ENCODE measurements at regions not wholly inside any gene's neighbourhood (a gene's known extent, or its start where the extent isn't known, plus 50 kb on each side); places are given as distances from the start of the nearest gene placed in this dataset.

DNA sequence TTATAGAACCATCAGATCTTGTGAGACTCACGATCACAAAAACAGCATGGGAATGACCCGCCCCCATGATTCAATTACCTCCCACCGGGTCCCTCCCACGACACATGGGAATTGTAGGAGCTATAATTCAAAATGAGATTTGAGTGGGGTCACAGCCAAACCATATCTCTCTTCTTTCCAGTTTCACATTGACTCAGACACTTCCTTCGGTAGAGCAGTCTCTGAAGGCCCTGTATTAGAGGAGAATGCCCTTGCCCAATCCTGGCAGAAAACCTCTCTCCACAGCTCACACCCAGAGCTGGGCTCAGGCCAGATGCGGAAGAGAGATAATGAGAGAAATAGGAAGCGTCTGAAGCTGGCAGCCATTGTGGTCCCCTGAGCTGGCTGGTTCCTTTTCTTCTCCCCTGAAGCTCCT is 72.4 kb upstream of the CLDN10 start:
- peaks cover 22% of the 10 kb centered on the region for H3K4me1 ChIP-seq (ENCODE audit: control insufficient read depth, extremely low read depth, insufficient read depth, low read length)
- H3K9me3 ChIP-seq (replicated peaks; ENCODE audit: control insufficient read depth, insufficient read depth, low read length), result no peaks in the 10 kb centered on the region
- no peaks in the 10 kb centered on the region for H3K9me1 ChIP-seq (replicated peaks; ENCODE audit: control insufficient read depth, extremely low read depth, insufficient read depth, low read length)
- no TSS peak for BruUV-seq (replicated peaks)
- peak; percentile 81 for TF ChIP-seq GATA2 (IDR thresholded peaks at IDR 0.05; ENCODE audit: insufficient read depth, insufficient read length, low read depth, low read length)
- TF ChIP-seq, protein P1, sequence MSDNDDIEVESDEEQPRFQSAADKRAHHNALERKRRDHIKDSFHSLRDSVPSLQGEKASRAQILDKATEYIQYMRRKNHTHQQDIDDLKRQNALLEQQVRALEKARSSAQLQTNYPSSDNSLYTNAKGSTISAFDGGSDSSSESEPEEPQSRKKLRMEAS (IDR thresholded peaks at IDR 0.05; ENCODE audit: insufficient read depth, insufficient read length), result no peak
- no peak for TF ChIP-seq MYC (IDR thresholded peaks at IDR 0.05; ENCODE audit: low read depth, low read length)
- CTCF ChIA-PET, result interaction anchor here (0.7 to 7.5 kb wide), 11 partner anchors 11 to 354 kb away, joined by 3 to 46 read pairs (median 3); no protein-coding TSS in a partner anchor
- peak; percentile 65 for DNase-seq (ENCODE audit: low read depth, low spot score)
- no peaks in the 10 kb centered on the region for H3K36me3 ChIP-seq (ENCODE audit: control insufficient read depth in 2 of 2, extremely low read depth in 1 of 2, insufficient read depth in 2 of 2, low read length in 2 of 2)
- H3K27ac ChIP-seq (ENCODE audit: insufficient read depth, low read depth, low read length), result no peak overlapping the region
- no peaks in the 10 kb centered on the region for H4K20me1 ChIP-seq (replicated peaks; ENCODE audit: control insufficient read depth, extremely low read depth, insufficient read depth, low read length)
- POLR2A ChIA-PET, result no interaction called here
- peak overlapping the region; percentile 44 for H2AFZ ChIP-seq (ENCODE audit: low read depth, low read length)
- peak; percentile 79 for FAIRE-seq
- H3K4me3 ChIP-seq (replicated peaks in 1 of 3; ENCODE audit: insufficient read depth in 1 of 3, low read depth in 1 of 3, low read length in 3 of 3), result no peak overlapping the region
- H3K27me3 ChIP-seq (ENCODE audit: control insufficient read depth in 2 of 2, insufficient read depth in 2 of 2, low read length in 2 of 2), result no peaks in the 10 kb centered on the region
- H3K4me2 ChIP-seq (ENCODE audit: insufficient read depth, low read length), result peak overlapping the region; percentile 16
- dilution Hi-C loops (cut with MboI; ENCODE audit: extremely low pct_ligation_motif_present, low sequenced_read_pairs) (no loop called here), intact Hi-C loops (cut with micrococcal nuclease) (no loop called here)
- no peak overlapping the region for H3K9ac ChIP-seq (replicated peaks; ENCODE audit: extremely low read depth, insufficient read depth, low read length)
- no peaks in the 10 kb centered on the region for H3K79me2 ChIP-seq (ENCODE audit: control insufficient read depth, insufficient read depth, low read length)

DNA sequence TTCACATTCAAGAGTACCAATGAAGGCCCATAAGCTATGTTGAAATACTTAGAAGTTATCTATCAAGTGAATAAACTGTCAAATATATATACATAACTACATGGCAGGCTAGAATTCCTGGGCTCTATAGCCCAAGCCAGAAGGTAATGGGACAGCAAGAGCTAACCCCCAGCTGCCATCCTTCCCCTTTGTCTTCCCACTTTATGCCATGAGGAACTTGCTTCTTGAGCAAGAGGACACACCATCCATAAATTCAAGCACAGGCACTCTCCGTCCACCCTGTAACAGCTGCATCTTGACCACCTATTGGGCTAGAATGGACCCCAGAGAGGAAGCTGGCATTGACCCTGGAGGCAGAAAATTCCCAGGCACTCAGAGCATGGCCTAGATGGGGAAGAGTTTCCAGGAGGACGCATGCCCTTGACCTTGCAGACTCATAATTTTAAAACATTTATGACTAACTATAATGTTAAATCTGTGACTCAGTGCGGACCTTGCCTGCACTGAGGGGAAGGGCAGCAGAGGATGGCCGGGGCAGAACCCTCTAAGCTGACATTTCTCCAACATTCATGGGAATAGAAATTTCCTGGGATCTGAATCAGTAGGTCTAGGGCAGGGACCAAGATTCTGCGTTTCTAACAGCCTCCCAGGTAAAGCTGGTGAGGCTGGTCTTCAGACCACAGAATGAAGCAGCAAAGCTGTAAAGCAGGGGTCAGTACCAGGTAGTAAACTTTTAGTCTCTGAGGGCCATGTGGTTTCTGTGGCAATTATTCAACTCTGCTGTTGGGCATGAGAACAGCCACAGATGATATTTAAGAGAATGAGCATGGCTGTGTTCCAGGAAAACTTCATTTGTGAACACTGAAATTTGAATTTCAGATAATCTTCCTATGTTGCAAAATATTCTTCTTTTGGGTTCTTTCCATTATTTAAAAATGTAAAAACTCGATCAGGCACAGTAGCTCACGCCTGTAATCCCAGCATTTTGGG is 71.4 kb upstream of the CLDN10 start:
- Histone ChIP-seq H3K27ac (ENCODE audit: insufficient read depth, low read depth, low read length) (no peak overlapping the region), H3K36me3 (ENCODE audit: control insufficient read depth in 2 of 2, extremely low read depth in 1 of 2, insufficient read depth in 2 of 2, low read length in 2 of 2) (no peaks in the 10 kb centered on the region), H3K9me1 (replicated peaks; ENCODE audit: control insufficient read depth, extremely low read depth, insufficient read depth, low read length) (no peaks in the 10 kb centered on the region), H3K4me2 (ENCODE audit: insufficient read depth, low read length) (no peak overlapping the region), H3K4me1 (ENCODE audit: control insufficient read depth, extremely low read depth, insufficient read depth, low read length) (peaks cover 31% of the 10 kb centered on the region), H2AFZ (ENCODE audit: low read depth, low read length) (no peak overlapping the region), H3K4me3 (replicated peaks in 1 of 3; ENCODE audit: insufficient read depth in 1 of 3, low read depth in 1 of 3, low read length in 3 of 3) (no peak overlapping the region), H3K27me3 (ENCODE audit: control insufficient read depth in 2 of 2, insufficient read depth in 2 of 2, low read length in 2 of 2) (no peaks in the 10 kb centered on the region), H3K9me3 (replicated peaks; ENCODE audit: control insufficient read depth, insufficient read depth, low read length) (no peaks in the 10 kb centered on the region), H4K20me1 (replicated peaks; ENCODE audit: control insufficient read depth, extremely low read depth, insufficient read depth, low read length) (no peaks in the 10 kb centered on the region), H3K79me2 (ENCODE audit: control insufficient read depth, insufficient read depth, low read length) (no peaks in the 10 kb centered on the region), H3K9ac (replicated peaks; ENCODE audit: extremely low read depth, insufficient read depth, low read length) (no peak overlapping the region)
- FAIRE-seq (peak; percentile 31), DNase-seq (ENCODE audit: low read depth, low spot score) (peak; percentile 33)
- dilution Hi-C loops (cut with MboI; ENCODE audit: extremely low pct_ligation_motif_present, low sequenced_read_pairs) (no loop called here), intact Hi-C loops (cut with micrococcal nuclease) (no loop called here)
- no TSS peak for BruUV-seq (replicated peaks)
- TF ChIP-seq GATA2 (IDR thresholded peaks at IDR 0.05; ENCODE audit: insufficient read depth, insufficient read length, low read depth, low read length), result no peak
- TF ChIP-seq FOS (IDR thresholded peaks at IDR 0.05; ENCODE audit: borderline replicate concordance, insufficient read depth, low read length), result peak; percentile 32
- TF ChIP-seq, protein P2, sequence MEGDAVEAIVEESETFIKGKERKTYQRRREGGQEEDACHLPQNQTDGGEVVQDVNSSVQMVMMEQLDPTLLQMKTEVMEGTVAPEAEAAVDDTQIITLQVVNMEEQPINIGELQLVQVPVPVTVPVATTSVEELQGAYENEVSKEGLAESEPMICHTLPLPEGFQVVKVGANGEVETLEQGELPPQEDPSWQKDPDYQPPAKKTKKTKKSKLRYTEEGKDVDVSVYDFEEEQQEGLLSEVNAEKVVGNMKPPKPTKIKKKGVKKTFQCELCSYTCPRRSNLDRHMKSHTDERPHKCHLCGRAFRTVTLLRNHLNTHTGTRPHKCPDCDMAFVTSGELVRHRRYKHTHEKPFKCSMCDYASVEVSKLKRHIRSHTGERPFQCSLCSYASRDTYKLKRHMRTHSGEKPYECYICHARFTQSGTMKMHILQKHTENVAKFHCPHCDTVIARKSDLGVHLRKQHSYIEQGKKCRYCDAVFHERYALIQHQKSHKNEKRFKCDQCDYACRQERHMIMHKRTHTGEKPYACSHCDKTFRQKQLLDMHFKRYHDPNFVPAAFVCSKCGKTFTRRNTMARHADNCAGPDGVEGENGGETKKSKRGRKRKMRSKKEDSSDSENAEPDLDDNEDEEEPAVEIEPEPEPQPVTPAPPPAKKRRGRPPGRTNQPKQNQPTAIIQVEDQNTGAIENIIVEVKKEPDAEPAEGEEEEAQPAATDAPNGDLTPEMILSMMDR (IDR thresholded peaks at IDR 0.05; ENCODE audit: extremely low read depth in 1 of 2, insufficient read depth in 1 of 2, low read depth in 1 of 2, low read length in 2 of 2), result no peak
- TF ChIP-seq, protein P1 (IDR thresholded peaks at IDR 0.05; ENCODE audit: insufficient read depth, insufficient read length), result no peak
- TF ChIP-seq POLR2AphosphoS5 (IDR thresholded peaks at IDR 0.05; ENCODE audit: insufficient read depth, low read depth, low read length), result no peak
- ChIA-PET POLR2A (no interaction called here), CTCF (interaction anchor here (0.7 to 7.5 kb wide), 12 partner anchors 11 to 353 kb away, joined by 3 to 46 read pairs (median 4); no protein-coding TSS in a partner anchor)
